ENCODE measurements at regions not wholly inside any gene's neighbourhood (a gene's known extent, or its start where the extent isn't known, plus 50 kb on each side); places are given as distances from the start of the nearest gene placed in this dataset.
"Not testable (repeated sequence)": the region's sequence is repeated elsewhere in the genome, so short reads cannot be mapped to it uniquely, and the experiment has no call there.

DNA sequence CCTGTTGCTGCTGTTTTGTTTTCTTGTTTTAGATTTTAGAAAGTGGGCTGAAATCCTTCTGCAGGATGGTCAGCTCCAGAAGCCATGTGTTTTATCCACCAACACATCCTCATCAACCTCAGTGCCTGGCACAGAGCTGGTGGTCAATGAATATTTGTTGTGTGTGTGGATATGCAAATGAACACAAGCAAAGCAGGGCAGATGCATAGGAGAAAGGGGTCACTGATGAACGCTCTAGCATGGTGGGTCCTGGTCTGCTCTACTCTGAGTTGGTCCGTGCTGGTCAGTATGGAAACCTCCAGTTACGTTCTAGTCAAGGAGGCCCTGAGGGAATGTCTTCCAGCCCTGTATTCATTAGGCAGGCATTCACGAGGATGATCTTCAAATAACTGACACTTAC lies 682.5 kb downstream of the QKI start:
- DNase-seq: no peak

DNA sequence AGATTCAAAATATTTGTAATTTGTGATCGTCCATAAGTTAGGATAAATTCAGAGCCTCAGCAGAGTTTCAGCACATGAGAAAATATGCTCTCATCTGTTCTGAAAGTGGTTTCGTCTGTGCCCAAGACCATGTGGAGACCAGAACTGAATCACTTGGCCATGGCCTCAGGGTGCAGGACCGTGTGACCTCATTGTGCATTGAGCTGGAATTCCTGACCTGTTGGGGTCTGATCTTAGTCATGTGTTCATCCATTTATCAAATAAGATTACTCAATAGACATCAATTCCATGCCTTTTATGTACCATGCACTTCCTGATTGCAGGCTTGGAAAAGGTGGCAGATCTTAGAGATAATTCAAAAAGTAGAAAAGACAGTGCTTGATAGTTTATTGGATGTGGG lies 680.5 kb downstream of the QKI start:
- no peak for DNase-seq

DNA sequence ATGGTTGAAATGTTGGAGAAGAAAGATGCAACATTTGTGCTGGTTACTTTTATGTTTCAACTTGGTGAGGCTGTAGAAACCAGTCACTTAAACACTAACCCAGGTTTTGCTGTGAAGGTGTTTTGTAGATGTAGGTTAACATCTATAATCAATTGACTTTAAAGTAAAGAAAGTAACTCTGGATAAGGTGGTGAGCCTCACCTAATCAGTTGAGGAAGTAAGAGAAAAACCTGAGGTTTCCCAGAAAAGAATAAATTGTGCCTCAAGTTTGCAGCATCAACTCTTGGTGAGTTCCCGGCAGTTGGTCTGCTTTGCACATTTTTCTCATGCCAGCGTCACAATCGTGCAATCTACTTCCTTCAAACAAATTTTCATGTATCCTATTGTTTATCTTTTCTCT lies 673.4 kb downstream of the QKI start:
- no peak for DNase-seq

DNA sequence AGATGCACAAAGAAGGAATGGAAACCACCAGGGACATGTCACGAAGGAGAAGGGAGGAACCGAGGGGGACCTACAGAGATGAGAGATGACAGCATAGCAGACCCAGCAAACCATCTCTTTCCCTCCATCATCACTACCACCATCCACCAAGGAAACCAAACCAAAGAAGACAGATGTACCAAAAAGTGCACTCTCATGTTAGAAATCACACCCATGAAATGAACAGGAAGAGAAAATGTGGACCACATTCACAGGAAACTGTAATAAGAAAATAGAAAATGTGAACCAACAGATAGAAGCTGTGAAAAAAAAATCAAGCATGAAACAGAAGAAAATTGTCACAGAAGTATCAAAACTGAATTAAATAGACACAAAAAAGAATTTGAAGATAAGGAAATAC lies 672.7 kb downstream of the QKI start:
- no peak for DNase-seq

DNA sequence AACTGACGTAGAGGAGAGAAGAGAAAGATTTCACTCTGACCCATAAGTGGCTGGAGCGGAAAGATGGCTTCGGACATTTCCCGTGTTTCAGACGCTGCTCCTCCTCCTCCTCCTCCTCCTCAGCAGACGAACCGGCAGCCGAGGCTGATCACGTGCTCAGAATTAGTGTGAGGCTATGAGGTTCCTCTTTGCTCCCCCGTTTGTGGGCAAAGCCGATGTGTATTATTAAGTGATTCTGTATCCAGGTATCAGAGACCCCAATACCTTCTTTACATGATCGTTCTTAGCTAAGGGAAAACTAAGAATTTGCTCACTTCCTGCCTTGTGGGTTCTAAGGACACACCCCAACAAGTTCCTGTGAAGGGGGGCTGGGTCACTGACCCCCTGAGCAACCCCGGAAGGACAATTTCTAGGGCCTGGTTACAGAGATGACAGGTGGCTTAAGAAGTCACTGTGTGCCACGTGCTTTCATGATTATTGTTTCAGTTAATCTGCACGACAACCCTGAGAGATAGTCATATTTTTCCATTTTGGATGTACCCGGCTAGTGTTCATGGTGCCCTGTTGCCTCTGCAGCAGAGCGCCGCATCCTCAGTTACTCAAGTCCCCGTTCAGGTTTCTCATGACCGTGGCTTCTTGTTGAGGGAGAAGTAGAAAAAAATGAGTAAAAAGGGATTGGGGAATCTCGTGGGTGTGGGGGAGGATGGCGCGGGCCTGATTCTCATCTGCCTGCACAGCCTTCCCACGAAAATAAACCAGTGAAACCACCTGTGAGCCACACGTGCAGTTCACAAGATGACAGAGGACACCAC lies 671.8 kb downstream of the QKI start:
- no peak for DNase-seq

DNA sequence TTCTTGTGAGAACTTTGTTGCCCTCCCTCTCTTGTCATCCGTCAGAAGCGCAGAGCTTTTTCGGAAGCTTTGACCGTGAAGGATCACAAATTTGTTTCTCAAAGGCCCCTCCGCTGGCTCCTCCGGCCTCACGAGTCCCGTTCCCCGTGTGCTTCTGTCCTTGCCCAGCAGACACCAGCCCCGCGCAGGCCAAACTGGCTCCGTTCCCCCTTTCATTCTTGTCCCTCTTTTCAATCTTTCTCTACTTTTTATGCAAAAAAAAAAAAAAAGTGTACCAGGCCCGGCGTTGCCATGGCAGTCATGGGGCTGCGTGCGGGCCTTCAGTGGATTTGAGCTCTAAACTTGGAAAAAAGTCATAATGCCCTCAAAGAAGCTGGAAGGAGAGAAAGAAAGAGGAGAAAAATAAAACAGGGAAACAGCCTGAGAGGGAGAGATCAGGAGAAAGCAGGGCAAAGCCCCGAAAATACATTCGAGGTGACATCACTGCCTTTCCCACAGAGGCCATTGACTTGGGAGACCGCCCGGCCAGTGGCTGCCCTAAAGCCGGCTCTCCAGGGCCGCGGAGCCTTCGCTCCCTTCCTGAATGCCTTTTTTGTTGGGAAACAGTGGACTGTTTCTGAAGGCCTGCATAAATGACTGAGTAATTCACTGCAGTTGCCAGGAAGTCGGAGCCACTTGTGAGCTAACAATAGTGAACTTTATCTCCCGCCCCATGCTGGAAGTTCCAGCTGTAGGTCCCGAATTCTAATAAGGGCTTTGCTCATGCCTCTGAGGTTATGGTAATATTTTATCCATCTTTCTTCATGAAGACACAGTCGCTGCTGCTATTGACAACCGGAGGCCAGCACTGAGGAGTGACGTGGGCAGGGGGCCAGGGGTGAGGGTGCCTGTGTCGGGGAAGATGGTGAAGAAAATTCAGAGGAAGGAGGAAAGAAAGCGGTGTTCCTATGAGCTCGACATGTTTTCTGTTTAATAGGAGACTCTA lies 670.9 kb downstream of the QKI start:
- no peak for DNase-seq

DNA sequence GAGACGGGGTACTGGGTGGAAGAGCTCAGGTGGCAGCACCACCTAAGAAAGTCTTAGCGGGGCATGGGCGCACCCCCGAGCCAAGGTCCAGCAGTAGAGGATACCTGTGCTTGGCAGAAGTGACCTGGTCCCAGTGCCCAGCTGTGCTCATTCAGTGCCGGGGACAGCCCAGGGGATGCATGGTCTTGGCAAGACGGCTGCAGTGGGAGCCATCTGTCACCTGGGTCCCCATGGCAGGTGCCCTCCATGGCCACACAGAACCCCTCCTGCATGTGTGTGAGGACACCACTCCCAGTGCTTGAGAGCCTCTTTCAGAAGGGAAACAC lies 664.7 kb downstream of the QKI start:
- no peak for DNase-seq

DNA sequence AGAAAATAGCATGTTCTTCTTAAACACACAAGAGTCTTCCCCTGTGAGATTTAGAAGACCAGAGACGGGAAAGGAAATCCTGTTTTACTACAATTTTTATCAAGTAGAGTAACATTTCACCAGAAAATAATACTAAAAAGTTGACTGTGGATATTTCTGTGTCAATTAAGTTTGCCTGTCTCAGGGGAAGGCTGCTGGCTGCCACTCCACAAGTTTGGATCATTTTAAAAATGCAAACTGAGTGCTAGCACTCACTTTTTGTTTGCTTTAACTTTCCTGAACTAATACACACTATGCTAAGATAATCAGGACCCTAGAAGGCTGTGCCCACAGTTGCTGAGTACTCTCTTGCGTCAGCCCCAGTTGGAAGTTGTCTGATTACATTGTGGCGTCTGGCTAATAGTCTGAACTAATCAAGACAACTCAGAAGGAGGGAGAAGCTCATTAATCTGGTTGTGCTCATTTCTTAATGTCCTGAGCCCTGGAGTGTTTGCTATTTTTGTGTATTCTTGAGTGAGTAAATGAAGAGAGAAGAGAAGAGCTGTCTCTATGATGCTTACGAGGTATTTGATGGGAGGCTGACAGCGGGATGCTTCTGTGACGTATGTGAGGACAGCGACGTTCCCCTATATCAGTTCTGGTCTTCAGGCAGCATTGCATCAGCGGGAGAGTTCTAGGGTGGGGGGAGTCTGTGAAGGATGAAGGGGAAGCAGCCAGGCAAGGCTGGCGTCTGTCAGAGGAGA lies 664.2 kb downstream of the QKI start:
- no peak for DNase-seq

DNA sequence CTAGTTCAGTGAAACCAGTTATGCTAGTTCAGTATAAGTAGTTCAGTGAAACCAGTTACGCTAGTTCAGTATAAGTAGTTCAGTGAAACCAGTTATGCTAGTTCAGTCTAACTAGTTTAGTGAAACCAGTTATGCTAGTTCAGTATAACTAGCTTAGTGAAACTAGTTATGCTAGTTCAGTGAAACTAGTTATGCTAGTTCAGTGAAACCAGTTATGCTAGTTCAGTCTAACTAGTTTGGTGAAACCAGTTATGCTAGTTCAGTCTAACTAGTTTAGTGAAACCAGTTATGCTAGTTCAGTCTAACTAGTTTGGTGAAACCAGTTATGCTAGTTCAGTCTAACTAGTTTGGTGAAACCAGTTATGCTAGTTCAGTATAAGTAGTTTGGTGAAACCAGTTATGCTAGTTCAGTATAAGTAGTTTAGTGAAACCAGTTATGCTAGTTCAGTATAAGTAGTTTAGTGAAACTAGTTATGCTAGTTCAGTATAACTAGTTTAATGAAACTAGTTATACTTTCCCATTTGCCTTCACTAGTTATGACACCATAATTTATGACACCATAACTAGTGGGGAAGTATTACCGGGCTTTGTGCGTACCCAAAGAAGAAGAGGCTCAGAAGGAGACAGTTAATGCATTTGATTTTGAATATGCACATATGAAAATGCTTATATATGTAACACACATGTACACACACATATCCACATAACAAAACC lies 662.5 kb downstream of the QKI start:
- DNase-seq: not testable (repeated sequence)

DNA sequence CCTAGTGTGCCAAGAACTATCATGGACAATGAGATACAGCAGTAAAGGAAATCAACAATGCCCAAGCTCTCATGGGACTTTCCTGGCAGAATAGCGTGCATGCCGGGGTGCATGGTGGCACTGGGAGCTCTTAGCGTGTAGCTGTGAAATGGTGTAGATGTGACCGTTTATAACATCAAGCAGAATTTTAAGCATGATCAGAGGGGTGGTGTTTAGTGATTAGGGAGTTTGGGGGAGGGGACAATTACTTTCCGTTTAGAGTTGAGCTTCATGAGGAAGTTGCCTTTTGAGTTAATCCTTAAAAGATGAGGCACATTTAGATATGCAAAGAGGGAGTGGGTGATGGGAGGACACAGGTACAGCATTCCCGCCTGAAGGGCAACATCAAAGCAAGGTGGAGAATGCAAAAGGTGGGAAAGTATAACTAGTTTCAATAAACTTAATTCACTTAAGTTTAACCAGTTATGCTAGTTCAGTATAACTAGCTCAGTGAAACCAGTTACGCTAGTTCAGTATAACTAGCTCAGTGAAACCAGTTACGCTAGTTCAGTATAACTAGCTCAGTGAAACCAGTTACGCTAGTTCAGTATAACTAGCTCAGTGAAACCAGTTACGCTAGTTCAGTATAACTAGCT lies 661.6 kb downstream of the QKI start:
- DNase-seq: no peak

DNA sequence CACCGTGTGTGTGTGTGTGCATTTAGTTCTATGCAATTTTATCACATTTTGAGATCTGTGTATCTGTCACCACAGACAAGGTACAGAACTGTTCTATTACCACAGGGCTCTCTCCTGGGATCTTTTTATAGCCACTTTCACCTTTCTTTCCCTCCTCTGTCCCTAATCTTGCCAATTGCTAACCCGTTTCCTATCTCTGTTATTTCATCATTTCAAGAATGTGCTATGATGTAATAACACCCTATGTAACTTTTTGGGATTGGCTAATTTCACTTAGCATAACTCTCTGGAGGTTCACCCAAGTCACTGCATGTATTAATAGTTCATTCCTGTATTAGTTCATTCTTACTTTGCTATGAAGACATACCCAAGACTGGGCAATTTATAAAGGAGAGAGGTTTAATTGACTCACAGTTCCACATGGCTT lies 657.7 kb downstream of the QKI start:
- DNase-seq: no peak

DNA sequence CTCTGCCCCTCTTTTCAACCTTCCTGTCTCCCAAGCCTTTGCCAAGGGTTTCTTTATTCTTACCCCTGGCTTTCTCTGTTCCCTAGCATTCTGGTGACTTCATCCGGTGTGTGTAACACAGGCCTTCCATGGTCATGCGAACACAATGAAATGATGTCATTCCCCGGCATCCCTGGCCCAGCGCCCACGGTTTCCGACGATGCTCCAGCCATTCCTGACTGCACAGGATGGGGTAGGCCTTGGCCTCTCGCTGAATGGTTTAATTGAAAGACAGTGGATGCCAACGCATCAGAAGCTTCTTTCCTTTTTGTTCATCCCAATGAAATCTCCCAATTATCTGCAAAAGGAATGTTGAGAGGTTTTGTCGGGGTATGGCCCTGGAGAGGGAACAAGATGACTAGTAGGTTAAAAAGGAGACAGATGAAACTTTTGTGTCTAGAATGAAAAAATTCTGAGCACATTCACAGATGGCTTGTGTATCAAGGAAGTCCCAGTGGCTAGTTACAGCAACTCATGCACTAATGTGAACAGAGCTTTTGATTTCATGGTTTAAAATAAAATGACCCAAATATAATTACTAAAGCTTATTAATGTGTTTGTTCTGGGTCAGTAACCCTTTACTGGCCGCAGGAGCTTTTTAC lies 655.0 kb downstream of the QKI start:
- DNase-seq: no peak

DNA sequence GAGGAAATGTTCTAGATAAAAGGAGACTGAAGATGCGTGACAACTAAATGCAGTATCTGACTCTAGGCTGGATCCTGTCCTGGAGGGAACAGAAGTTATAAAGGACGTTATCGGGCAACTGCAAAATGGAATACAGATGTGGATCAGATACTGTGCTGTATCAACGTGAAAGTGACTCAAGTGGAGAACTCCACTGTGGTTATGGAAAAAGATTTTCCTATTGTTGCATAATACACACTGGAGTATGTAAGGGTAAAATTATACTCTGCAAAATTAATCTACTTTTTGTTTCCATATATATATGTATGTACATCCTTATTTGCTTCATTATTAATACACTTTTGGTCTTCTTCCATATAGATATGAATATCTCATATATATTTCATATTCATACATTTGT lies 654.0 kb downstream of the QKI start:
- DNase-seq: no peak

DNA sequence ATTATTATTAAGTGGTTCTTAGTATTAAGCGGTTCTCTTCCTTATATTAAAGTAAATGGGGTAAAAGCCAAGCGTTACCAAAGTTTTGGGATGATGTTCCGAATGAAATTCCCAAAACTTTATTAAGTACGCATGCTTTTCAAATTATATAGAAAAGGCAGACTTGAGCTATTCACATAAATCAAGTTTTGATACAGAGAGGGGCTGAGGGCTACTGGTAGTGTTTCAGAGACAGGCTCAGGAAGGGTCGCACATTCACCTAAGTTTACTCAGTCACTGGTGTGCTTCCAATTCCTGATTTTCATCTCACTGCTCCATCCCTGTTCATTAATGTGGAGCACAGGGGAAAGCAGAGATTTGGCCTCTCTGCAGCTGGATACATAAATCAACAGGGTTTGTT lies 652.2 kb downstream of the QKI start:
- DNase-seq: no peak

DNA sequence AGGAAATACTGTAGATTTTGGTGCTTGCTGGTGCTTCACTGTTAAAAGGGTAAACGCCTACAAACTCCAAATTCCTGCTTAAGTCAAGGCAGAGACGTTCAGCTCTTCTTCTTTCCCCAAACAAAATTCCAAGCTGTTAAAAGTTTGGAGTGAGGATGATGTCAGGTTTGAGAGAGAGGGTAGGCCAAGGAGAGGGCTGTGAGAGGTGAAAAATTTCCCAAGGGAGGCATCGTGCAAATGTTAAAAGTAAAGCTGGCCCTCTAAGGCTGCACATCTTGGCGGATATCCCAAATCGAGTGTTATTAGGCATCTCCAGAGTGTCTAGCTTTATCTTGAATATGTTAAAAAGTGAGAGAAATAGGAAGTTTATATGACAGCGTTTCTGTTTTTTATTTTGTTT lies 651.8 kb downstream of the QKI start:
- DNase-seq: no peak

DNA sequence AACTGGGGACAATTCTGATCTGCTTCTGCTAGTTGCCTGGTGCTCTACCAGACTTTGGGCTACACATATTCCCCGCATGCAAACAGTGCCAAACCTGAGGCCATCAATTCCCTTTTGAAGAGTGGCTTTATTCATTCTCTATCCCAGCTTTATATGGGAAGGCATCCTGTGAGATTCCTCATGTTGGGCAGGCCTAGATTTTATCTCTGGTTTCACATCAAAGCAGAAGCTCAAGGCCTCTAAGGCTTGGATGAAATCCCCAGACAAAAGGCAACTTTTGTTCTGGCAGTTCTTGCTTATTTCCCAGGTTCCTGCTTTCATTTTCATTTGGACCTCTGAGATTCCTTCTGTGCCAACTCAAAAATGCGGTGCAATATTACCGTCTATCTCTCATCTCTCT lies 648.8 kb downstream of the QKI start:
- DNase-seq: no peak

DNA sequence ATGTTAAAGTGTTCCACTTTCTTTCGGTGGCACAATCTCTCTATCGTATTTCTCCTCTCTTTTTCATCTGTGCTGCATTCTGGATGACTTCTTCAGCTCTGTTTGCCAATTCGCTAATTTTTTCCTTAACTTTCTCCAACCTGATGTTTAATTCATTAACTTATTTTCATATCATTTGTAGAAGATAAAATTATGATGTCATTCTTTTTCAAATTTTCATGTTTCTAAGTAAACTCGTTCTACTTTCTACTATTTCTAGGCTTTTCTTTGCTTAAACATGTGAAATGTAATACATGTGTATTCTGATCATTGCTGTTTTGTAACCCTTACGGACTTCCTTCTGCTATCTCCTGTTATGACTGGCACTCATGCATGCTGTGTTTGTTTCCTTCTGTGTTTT lies 648.4 kb downstream of the QKI start:
- DNase-seq: no peak

DNA sequence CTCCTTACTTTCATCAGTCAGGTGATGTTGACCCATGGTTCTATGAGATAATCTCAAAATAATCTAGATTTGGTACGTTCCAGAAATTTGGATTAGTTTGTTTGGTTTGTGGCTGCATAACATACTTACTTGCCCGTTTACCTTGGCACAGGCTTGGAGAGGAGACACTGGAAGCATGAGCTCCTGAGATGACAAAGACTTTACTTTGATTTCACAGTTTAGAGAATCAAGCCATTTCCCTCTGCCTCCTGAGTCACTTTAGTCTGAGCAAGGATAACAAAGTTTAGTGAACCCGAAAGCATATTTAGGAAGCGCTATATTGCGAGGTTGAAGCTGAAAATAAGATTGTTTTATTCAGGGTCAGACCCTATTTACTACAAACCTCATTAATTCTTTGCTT lies 643.4 kb downstream of the QKI start:
- DNase-seq: no peak

DNA sequence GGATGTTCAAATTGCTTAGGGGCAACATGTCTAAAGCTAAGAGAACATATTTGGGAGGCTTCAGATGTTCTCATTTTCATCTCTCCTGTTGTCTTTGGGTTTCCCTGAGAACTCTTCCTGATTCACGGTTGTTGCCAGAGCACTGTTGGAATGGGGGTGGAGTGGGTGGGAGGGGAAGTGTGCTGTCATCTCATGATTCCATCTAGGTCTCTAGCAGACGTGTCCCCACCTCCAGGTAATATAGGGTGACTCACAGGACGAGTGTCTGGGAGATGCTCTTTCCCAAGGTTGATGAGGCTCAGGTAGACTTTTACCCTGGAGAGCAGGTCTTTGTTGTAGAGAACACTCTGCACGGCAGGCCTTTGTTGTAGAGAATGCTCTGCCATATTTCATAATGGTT lies 636.9 kb downstream of the QKI start:
- no peak for DNase-seq

DNA sequence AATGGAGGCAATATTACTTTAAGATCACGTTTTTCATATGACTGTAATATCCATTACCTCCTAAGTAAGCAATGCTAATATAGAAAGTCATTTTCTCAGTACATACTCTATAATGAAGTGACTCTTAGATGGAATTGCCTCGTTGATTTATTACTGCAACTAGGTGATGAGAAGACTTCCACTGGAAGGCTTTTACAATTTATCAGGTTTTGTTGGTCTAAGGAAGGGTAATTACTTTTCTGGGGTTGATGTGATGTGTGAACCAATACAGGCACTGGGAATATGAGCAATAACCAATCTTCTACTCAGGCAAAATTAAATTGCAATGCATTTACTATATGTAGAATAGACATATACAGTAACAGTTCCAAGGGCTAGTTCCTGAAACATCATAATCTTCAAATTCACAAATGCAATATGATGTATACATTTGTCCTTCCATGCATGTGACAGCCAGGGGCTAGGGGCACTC lies 635.0 kb downstream of the QKI start:
- no peak for DNase-seq

DNA sequence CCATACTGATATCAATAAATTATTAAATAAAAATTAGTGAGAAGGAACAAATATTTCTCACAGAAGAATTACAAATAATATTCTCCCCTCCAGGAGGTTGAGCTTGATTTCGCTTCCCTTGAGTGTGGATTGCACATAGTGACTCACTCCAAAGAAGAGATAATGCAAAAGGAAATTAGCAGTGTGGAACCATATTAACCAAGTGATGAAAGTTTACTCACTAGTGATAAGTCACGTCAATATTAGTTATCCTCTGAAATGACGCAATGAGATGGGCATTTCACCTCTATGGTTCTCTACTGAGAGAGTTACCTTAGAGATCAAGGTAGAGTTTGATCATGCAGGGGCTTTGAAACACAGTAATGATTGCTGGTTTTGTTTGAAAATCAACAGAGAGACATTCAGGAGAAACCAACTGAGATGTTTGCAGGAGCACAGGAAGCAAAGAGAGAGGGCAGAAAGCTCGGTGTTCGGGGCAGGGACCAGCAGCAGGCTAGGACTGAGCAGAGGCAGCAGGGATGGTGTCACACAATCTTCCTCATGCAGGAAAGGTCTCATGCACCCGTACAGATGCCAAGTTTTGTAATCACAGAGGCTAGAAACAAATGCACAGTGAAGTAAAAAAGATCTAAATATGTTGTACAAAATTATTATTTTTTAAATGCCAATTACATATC lies 634.5 kb downstream of the QKI start:
- DNase-seq: no peak
